Retina (tissue), 1 donor: ENCODE measurements at regions not wholly inside any gene's neighbourhood (a gene's known extent, or its start where the extent isn't known, plus 50 kb on each side); places are given as distances from the start of the nearest gene placed in this dataset.
A peak's percentile ranks its signal among the peaks of the same experiment; 100 is the strongest.
"Not testable (repeated sequence)": the region's sequence is repeated elsewhere in the genome, so short reads cannot be mapped to it uniquely, and the experiment has no call there.

Source experiments
- DNase-seq: peaks from one replicate; pipeline ENCODE4 v3.0.0-alpha.2; 2016

DNA sequence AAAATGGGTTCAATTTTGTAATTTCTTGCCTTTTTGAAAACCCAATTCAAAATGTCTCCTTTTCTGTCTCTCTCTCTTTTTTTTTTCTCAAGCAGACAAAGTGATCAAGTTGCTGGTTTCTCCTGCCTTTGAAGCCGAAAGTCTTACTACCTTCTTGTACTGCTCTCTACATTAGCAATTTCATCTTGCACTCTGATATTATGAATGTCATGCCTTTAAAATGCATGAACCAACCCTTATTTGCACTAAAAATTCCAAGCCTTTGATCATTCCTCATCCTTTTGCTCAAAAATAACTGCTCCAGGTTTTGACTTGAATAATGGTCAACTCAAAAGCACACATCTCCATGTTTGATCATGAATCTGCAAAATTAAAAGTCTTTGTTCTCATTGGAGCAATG lies 125.2 kb downstream of the CETN3 start:
- DNase-seq = no peak

DNA sequence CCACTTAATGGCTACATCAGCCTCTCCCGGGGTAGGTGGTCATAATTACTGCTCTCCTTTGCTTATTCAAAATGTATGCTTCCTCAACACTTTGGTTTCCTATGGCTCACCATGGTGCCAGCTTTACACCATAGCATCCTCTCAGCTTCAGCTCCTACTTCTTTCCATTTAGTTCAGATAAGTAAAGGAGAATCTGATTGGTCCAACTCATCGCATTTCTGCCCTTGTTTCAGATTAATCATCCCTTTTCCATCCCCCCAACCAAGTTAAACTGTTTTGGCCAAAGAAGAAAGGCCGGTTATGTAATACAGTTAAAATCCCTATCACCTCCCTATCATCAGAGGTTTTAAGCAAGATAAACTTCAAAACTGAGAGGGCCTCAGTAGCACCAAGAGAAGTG lies 130.5 kb downstream of the CETN3 start:
- DNase-seq = no peak

DNA sequence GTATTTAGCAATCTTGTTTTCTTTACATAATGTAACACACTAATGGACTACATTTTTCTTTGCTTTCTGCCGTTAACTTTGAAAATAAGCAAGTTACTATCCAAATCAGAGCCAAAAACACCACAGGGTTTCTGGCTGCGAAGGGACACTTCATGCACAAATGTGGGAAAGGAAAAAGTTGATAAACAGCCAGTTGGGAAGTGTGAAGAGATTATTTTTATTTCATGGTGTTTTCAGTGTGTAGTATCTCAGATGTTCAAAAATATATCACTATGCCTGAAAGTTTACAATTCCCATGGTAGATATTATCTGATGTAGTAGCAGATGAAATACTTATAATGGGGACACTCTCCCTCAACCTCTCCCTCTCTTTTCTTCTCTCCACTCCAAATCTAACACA lies 135.3 kb downstream of the CETN3 start:
- DNase-seq = no peak

DNA sequence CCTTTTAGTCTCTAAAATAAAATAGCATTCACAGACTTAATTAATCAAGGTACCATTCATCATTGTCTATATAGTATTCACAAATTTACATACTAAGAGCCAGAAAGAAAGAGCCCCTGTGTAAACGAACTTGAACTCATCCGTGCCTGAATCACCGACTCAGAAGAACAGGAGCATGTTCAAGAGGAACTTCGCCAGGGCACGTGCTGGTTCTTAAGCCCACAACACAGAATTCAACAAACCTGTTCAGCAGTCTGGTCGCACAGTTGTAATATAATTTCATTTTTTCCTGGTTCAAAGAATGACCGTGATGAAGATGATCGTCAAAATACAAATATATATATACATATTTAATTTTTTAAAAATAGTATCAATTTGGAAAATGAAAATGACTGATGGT lies 141.9 kb downstream of the CETN3 start:
- no peak for DNase-seq

DNA sequence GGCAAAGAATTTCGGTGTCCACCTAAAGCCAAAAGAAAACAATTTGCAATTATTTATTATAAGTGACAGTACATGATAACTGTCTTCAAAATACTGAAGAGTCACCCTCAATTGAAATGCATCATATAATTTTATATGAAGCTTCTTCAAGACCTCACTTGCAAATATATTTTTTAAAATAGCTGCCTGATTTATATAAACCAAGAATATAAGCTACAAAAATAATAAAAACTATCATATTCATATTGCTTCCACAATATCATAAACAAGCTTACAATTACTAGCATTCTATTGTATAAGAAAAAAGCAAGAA lies 144.1 kb downstream of the CETN3 start:
- no peak for DNase-seq

DNA sequence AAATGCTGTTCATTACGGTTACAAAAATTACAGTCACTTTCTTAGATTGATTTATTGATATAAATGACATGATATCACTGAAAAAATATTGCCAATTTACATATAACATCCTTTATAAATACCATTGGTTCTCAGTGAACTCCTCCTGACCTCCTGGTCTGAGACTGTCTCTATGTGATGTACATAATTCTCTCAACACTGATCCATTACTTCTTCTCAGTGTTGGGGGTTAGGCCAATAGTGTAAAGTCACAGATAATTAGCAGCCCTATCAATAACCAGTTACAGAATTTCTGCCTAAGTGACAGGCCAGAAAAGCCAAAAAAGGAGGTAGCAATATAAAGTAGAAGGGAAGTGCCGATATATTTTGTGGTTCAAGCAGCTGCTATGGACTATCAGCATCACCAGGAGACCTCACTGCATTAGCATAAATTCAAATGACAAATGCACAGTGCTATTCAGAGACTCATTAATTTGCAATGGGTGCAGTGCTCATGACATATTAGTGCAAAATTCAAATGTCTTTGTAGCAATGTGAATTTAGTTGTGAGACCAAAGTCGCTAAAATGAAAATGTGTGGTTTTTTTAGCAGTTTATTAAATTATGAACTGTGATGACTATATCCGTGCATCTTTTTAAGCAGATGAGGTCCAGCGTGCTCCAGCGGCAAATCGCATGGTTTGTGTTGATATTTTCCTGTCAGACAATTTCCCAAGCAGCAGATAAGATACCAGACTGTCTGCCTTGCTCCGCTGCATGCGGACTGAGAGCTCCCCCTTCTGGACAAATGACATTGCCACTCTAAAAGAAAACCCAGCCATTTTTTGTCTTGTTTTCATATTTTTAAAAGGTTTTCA lies 144.6 kb downstream of the CETN3 start:
- peak; percentile 79 for DNase-seq

DNA sequence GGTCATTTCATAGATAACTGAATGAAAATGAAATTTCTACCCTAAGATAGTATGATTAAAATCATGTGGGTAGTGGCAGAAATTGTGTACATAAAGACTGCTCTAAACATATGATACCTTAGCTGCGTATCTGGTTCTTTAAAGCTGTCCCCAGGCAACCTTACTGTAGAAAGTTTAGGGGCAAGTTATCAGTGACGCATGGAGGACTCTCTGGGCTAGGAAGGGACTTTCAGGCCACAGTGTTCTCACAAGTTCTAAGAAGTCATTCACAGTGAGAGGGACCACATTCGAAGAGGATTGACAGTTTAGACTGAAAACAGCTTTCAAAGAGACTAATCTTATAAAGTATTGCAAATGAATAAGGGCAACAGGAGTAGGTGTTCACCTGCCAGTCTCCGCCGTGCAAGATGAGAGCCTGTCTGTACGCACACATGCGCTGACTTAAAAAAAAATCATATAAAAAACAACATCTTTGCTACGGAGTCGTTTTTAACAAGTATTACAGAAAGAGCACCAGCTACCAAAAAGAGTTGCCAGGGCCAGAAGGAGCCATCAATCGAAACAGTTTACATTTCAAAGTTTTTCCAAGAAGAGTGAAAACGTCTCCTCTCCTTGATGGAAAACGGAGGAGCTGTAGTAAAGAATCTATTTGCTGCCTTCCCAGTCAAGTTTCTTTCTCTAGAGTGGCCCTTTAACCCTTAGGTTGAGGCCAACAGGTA lies 146.3 kb downstream of the CETN3 start:
- no peak for DNase-seq

DNA sequence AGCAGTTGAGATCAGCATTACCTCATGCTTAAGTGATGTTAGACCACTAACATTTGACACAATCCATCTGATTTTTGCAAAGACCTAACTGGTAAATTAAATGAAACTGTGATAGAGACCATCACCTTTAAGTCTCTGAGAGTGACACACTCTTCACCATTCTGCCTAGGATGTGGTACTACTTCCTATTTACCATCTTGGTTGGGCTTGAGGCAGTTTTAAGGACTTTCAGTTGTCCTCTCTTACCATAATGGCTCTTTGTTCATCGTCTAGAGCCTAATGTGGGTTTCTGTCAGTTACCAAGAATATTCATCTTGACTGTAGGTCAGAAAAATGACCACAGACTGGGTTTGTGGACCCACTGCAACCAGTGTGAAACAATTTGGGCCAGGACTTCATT lies 158.1 kb downstream of the CETN3 start:
- DNase-seq = no peak

DNA sequence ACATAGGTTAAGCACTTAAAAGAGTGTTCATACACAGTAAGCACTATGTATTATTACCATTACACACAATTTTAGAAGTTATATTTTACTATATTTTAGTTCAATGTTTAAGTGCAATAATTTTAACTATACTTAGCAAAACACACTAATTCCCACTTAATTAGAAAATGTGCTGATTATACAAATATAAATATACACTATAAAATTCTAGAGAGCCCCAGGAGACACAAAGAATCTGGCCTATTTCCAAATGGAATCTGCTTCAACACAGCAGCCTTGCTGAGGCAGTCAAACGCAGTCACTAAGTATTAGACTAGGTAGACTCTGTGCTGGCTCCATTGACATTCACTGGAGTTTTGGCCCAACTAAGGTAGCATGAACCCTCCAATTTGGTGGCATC lies 160.9 kb downstream of the CETN3 start:
- no peak for DNase-seq

DNA sequence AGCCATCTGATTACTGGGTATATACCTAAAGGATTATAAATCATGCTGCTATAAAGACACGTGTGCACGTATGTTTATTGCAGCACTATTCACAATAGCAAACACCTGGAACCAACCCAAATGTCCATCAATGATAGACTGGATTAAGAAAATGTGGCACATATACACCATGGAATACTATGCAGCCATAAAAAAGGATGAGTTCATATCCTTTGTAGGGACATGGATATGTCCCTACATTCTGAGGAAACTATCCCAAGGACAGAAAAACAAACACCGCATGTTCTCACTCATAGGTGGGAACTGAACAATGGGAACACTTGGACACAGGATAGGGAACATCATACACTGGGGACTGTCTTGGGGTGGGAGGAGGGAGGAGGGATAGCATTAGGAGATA lies 165.7 kb downstream of the CETN3 start:
- DNase-seq = not testable (repeated sequence)

DNA sequence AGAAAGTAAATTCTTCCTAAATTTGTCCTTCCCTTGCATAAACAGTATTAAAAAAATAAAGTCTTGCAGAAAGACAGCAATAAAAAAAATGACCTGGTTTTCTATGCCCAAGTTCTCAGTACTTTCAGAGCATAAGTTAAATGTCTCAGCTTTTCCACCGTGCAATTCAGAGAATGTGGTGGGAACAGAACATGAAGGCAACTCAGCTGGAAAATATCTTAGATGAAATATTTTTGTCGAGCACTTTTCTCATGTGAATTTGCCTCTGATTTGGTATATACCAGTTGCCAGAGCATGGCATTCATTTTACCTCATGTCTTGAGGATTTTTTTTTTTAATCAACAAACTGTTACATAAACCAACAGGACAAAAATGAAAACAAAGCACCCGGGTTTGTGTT lies 176.1 kb downstream of the CETN3 start:
- no peak for DNase-seq

DNA sequence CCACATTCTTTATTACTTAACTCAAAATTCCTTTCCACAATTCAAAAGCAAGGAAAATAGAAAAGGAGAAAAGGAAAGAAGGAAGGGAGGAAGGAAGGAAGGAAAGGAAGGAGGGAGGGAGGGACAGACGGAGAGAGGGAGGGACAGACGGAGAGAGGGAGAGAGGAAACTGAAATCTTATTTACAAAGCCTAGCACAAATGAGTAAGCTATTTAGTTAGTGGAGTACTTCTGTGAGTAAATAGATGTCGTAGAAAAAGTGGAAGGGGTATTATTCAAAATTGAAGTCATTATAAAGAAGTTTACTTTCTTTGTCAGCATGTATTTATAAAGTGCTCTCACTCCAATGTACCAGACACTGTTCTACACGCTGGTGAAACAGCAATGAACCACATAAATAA lies 177.9 kb downstream of the CETN3 start:
- no peak for DNase-seq

DNA sequence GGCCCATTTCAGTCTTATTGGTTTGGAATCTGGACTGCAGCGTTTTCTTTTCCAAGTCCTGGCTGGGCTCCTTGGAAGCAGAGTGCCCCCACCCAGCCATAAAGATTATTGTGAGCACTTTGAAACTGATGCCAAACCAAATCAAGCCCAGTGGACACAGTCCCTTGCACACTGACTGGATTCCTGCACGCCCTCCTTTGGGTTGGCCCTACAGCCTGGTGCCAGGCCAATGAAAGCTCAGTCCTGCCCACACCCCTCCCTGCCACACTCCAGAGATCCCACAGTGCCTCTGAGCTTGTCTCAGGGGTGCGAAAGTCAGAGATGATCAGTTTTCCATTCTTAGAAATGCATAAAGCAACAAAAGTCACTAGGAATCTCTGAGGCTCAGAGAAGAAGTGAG lies 181.9 kb downstream of the CETN3 start:
- DNase-seq = no peak

DNA sequence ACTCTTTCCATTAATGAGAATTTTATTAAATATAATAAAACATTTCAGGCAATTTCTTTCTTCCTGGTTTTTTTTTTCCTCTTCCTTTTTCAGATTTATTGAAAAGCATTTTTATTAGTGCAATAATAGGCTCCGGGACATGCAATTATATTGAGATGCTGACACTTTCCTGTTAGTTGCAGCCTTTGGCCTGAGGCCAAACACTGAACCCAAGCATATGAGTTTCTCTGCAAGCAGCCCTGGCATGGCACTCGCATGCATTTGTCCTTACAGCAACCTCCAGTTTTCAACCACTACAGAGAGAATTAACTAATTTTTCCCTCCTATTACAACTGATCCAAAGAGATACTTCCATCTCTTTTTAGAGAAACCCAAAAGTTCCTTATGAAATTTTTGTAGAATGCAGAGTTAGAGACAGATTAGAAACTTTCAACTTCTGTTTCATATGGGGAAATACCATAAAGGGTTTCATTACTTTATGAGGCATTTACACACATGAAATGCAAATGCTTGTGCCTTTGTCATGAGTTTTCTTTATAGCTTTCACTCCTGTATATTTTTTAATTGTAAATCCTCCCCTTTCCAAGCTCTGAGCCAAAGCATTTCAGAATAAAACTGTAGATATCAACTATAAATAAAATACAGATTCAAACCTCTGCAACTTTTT lies 183.0 kb downstream of the CETN3 start:
- no peak for DNase-seq

DNA sequence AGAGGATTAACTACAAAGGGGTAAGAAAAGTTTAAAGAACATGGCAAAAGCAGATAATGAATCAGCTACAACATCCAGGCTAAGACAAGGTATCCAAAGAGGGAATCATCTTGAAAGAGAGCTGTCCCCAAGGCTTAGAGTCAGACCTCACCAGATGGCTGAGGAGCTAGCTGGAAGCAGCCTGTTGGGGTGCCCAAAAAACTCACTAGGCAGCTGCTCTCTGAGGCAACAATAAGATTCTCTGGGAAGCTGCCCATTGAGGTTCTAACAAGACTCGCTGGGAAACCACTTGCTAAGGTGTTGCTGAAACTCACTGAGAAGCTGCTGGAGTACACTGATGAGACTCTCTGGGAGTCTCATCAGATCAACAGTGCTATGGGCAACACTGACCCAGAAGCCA lies 185.2 kb downstream of the CETN3 start:
- no peak for DNase-seq

DNA sequence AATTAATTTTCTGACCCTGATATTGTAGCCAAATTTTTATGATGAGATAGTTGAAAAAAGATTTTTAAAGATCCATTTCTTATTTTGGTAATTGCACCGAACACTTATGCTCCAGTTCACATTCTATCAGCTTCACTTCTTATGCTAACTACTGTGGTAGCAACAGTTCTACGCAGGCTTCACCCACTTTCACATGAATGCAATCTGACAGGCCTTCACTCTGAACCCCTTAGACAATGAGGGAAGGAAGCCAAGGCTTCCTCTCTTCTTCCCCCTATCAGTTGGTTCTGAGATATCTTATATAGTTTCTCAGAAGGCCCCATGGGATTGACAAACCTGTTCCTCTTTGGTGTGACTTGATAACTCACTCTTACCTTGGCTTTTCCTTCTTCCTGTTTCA lies 185.8 kb downstream of the CETN3 start:
- DNase-seq = peak; percentile 52

DNA sequence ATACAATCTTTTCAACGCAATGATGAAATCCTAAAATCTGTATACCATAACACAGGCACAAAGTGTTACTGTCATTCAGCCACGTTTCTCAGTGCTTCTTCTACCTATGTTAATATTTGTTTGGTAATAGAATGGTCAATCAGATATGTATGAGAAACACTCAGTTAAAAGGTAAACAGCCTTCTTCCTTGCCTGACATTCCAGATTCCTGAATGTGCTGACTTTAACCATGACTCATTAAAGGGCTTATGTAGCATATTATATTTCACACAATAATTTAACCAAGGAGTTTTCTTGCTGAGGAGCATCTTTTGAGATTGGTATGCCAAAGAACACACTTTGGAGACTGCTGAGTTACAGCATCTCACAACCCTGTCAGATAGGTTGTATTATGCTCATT lies 187.6 kb downstream of the CETN3 start:
- DNase-seq = no peak

DNA sequence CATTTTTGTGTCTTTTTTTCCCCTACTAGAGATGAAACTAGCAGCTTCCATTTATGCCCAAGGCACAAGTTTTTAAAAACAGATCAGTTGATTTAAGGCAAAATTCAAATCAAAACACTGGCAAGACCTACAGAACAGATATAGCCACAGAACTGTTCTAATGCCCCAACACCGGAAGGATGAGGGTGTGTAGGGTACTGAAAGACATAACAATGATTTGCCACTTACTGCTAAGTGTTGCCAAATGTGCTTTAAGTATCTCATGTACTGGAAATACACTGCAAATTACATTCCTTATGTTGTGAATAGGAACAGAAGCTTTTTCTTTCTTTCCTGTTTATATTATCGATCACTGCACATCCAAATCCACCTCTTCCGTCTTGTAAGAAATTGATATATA lies 189.0 kb downstream of the CETN3 start:
- DNase-seq = no peak

DNA sequence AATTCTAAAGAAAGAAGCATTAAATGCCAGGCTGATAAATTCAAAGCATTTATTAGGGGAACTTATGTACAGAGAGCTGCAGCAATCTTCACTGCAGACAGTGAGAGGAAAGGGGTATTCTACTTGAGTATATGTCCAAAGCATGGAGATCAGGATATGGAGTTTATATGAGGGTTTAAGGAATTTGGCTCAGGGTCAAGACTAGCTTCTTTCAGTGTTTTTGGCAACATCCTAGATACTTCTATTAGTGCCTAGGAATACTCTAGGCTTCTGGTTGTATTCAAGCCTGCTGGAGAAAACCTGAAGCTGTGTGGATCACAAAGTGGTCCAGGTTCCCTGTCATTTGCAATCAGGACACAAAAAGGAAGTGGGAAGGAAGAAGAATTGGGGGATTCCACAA lies 194.6 kb downstream of the CETN3 start:
- no peak for DNase-seq

DNA sequence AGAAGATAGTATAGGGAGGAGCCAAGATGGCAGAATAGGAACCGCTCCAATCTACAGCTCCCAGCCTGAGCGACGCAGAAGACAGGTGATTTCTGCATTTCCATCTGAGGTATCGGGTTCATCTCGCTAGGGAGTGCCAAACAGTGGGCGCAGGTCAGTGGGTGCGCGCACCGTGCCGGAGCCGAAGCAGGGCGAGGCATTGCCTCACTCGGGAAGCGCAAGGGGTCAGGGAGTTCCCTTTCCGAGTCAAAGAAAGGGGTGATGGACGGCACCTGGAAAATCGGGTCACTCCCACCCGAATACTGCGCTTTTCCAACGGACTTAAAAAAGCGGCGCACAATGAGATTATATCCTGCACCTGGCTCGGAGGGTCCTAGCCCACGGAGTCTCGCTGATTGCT lies 201.2 kb downstream of the CETN3 start:
- DNase-seq = not testable (repeated sequence)

DNA sequence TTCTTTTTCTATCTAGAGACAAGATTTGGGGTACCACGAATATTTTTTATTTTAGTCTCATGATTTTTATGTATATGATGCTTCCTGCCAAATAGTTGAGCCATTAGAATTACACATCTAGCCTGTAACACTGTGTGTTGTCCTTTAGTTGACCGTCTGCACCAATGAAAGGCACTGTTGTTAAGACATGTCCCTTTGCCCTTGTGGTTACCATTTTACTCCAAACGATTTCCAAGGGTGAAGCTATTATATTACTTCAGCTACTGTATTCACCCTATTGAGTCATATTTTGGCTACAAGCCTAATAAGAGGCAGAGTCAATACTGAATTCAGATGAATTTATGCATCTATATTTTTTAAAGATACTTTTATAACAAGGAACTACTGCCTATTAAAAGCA lies 207.6 kb downstream of the CETN3 start:
- no peak for DNase-seq

DNA sequence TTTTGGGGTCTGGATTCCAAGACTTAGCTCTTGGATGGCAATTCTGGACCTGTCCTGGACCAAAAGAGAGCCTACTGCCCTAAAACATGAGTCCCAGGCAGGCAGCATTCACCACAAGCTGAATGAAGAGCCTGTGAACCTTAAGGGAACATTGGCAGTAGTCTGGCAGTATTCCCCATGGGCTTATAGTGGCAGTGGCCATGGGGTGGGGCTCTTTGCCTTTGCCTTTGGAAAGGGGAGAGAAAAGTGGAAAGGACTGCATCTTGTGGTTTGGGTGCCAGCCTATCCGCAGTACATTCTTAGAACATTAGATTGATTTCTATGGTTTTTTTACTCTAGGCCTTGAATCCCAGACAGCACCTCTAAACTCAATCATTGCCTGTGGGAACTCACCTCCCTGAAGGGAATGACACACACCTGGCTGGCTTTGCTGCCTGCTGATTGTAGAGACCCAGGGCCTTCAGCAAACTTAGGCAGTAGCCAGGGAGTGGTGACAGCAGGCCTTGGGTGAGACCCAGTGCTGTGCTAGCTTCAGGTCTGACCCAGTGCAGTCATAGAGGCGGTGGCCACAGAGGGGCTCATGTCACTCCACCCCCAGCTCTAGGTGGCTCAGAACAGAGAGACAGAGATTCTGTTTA lies 216.3 kb downstream of the CETN3 start:
- no peak for DNase-seq

DNA sequence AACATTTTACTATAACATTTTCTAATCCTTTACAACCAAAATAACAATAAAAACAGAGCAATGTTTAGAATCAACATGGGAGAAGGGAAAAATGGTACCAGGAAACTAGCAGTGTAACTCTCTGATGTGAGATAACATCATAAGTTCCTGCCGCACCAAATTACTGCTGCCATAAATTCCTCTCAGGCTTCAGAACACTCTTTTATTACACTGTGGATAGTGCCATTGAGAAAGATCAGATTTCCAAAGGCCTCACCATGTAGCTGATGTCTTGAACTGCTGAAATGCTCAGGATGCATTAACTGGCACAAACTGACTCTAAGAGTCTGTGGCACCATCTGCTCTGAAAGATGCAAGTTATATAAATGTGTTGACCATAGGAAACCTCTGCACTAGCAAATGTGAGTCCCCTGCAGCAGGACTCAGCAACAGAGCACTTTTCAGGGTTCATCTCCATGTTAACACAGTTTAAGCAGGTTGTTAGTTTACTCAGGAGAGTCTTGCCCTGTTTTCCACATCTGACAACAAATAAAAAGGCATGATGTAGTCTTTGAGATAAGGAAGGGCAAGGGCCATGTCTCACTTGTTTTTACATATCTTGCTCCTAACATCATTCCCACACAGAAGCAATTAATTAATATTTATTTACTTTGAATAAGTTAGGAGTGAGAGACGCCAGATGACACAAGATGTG lies 218.1 kb downstream of the CETN3 start:
- DNase-seq = no peak
